Mesenchymal stem cell (in vitro differentiated cells and primary cell): ENCODE measurements at regions not wholly inside any gene's neighbourhood (a gene's known extent, or its start where the extent isn't known, plus 50 kb on each side); places are given as distances from the start of the nearest gene placed in this dataset.

Source experiments
- DNase-seq: peaks from one replicate; pipeline ENCODE4 v3.0.0-alpha.2; 2013
- H2AFZ ChIP-seq: one replicate; pipeline ENCODE4 v1.6.1; 2013; ENCODE audit warnings: low read depth, mild to moderate bottlenecking, control low read depth, inconsistent platforms, low read length, moderate library complexity
- H2AK5ac ChIP-seq: 2 replicates; pipeline ENCODE4 v1.6.1; 2013; ENCODE audit warnings: low read length, moderate library complexity, mild to moderate bottlenecking, inconsistent platforms; ENCODE audit not compliant: severe bottlenecking
- H2BK120ac ChIP-seq: one replicate; pipeline ENCODE4 v1.6.1; 2013; ENCODE audit warnings: low read depth, mild to moderate bottlenecking, inconsistent platforms, low read length, moderate library complexity
- H2BK12ac ChIP-seq, 2 experiments: one replicate each; pipeline ENCODE4 v1.6.1; 2013; ENCODE audit warnings: inconsistent platforms in 2 of 2, low read length in 2 of 2, mild to moderate bottlenecking in 2 of 2, moderate library complexity in 2 of 2, control low read depth in 1 of 2
- H2BK15ac ChIP-seq: one replicate; pipeline ENCODE4 v1.6.1; 2013; ENCODE audit warnings: mild to moderate bottlenecking, low read depth, inconsistent platforms; ENCODE audit not compliant: poor library complexity, severe bottlenecking
- H2BK5ac ChIP-seq: 2 replicates; pipeline ENCODE4 v1.6.1; 2013; ENCODE audit warnings: low read depth, mild to moderate bottlenecking, low read length, control low read depth, inconsistent platforms; ENCODE audit not compliant: poor library complexity, severe bottlenecking
- H3K14ac ChIP-seq, 2 experiments: one replicate each; pipeline ENCODE4 v1.6.1; 2013; ENCODE audit warnings: inconsistent platforms in 2 of 2, low read length in 2 of 2, control low read depth in 1 of 2, mild to moderate bottlenecking in 1 of 2, moderate library complexity in 1 of 2
- H3K18ac ChIP-seq, 2 experiments: one replicate each; pipeline ENCODE4 v1.6.1; 2013; ENCODE audit warnings: inconsistent platforms in 2 of 2, low read length in 2 of 2, control low read depth in 1 of 2, low read depth in 1 of 2, mild to moderate bottlenecking in 1 of 2
- H3K23ac ChIP-seq, 2 experiments: one replicate each; pipeline ENCODE4 v1.6.1; 2013; ENCODE audit warnings: inconsistent platforms in 2 of 2, low read length in 2 of 2, mild to moderate bottlenecking in 2 of 2, moderate library complexity in 2 of 2, control low read depth in 1 of 2
- H3K27ac ChIP-seq: 2 replicates; pipeline ENCODE4 v1.5.1; 2013; ENCODE audit warnings: mild to moderate bottlenecking, moderate library complexity, low read length, control low read depth, inconsistent platforms; ENCODE audit not compliant: poor library complexity, severe bottlenecking
- H3K27me3 ChIP-seq, 2 experiments: 2 replicates each; pipeline versions ENCODE4 v1.6.1 to v1.7.0; 2013; ENCODE audit warnings: low read length in 2 of 2, mild to moderate bottlenecking in 2 of 2, moderate library complexity in 2 of 2, control low read depth in 1 of 2, inconsistent platforms in 1 of 2; ENCODE audit not compliant: control insufficient read depth in 1 of 2, insufficient read depth in 1 of 2
- H3K36me3 ChIP-seq, 2 experiments: 2 replicates each; pipeline versions ENCODE4 v1.6.1 to v1.7.0; 2013; ENCODE audit warnings: low read length in 2 of 2, control low read depth in 1 of 2, inconsistent platforms in 1 of 2, low read depth in 1 of 2, mild to moderate bottlenecking in 1 of 2; ENCODE audit not compliant: insufficient read depth in 2 of 2, control insufficient read depth in 1 of 2
- H3K4ac ChIP-seq, 2 experiments: one replicate each; pipeline ENCODE4 v1.6.1; 2013; ENCODE audit warnings: inconsistent platforms in 2 of 2, low read length in 2 of 2, mild to moderate bottlenecking in 2 of 2, moderate library complexity in 2 of 2, control low read depth in 1 of 2, low read depth in 1 of 2
- H3K4me1 ChIP-seq: 2 replicates; pipeline ENCODE4 v1.6.1; 2013; ENCODE audit warnings: low read depth, low read length, control low read depth; ENCODE audit not compliant: control insufficient read depth, insufficient read depth
- H3K4me2 ChIP-seq: 2 replicates; pipeline ENCODE4 v1.6.1; 2013; ENCODE audit warnings: low read length, mild to moderate bottlenecking, inconsistent platforms; ENCODE audit not compliant: poor library complexity, severe bottlenecking
- H3K4me3 ChIP-seq, 2 experiments: 2 replicates each; pipeline versions ENCODE4 v1.5.1 to v1.7.0; 2013; ENCODE audit warnings: low read length in 2 of 2, mild to moderate bottlenecking in 2 of 2, control low read depth in 1 of 2, low read depth in 1 of 2; ENCODE audit not compliant: insufficient read depth in 1 of 2
- H3K79me1 ChIP-seq: replicated peaks from 2 replicates; pipeline ENCODE4 v1.6.1; 2013; ENCODE audit warnings: mild to moderate bottlenecking, control low read depth, low read length, inconsistent platforms; ENCODE audit not compliant: poor library complexity, severe bottlenecking
- H3K9ac ChIP-seq: 2 replicates; pipeline ENCODE4 v1.7.0; 2013; ENCODE audit warnings: mild to moderate bottlenecking, low read length, moderate library complexity
- H3K9me3 ChIP-seq: 2 replicates; pipeline ENCODE4 v1.7.0; 2013; ENCODE audit warnings: mild to moderate bottlenecking, low read length; ENCODE audit not compliant: control insufficient read depth
- H4K8ac ChIP-seq: one replicate; pipeline ENCODE4 v1.6.1; 2013; ENCODE audit warnings: inconsistent platforms, mild to moderate bottlenecking, low read length, moderate library complexity
- H4K91ac ChIP-seq: one replicate; pipeline ENCODE4 v1.6.1; 2013; ENCODE audit warnings: mild to moderate bottlenecking, low read length, inconsistent platforms
- WGBS: methylation state at CpG from one replicate; pipeline ENCODE4 v1.1.7; 2013; ENCODE audit warnings: mixed read lengths; 5-methylcytosine and 5-hydroxymethylcytosine counted together

- 74% methylated on average over 8 of the region's 9 CpGs for WGBS
- peaks cover 2% of the 10 kb centered on the region for H3K4me1 ChIP-seq
These were observed 164.6 kb downstream of the ENGASE start for GRCh38 chr17:79239205-79239604.

GRCh38 chr17:79237448-79238053 lies 162.9 kb downstream of the ENGASE start:
- Histone ChIP-seq H3K4ac (no peak overlapping the region), H2BK12ac (no peak overlapping the region), H4K91ac (no peak overlapping the region), H3K27ac (no peak overlapping the region), H3K9me3 (no peaks in the 10 kb centered on the region), H2AK5ac (no peak overlapping the region), H2BK120ac (no peak overlapping the region), H3K18ac (no peak overlapping the region), H3K27me3 (peaks cover 0 to 44% of the 10 kb centered on the region in 2 experiments), H3K4me2 (no peak overlapping the region), H3K9ac (no peak overlapping the region), H3K79me1 (no peaks in the 10 kb centered on the region), H2AFZ (peak overlapping the region; percentile 39), H2BK15ac (no peak overlapping the region), H3K4me3 (no peak overlapping the region), H3K23ac (no peak overlapping the region), H3K36me3 (no peaks in the 10 kb centered on the region), H4K8ac (no peak overlapping the region), H3K14ac (peak overlapping the region in 1 of 2 experiments; percentile 41), H2BK5ac (no peak overlapping the region), H3K4me1 (no peaks in the 10 kb centered on the region)
- DNase-seq = no peak
- WGBS = 78% methylated on average over 13 of the region's 13 CpGs

More at GRCh38 chr17:79239205-79239604, 164.6 kb downstream of the ENGASE start:
- Histone ChIP-seq H2BK15ac (no peak overlapping the region), H3K4me3 (no peak overlapping the region), H2BK12ac (no peak overlapping the region), H3K9me3 (no peaks in the 10 kb centered on the region), H3K4me2 (no peak overlapping the region), H3K23ac (no peak overlapping the region), H3K14ac (no peak overlapping the region), H3K9ac (no peak overlapping the region), H3K18ac (no peak overlapping the region), H2AK5ac (no peak overlapping the region), H3K4ac (no peak overlapping the region), H2AFZ (no peak overlapping the region), H3K27ac (no peak overlapping the region), H4K8ac (no peak overlapping the region), H2BK120ac (no peak overlapping the region), H3K36me3 (no peaks in the 10 kb centered on the region), H3K27me3 (peaks cover 0 to 52% of the 10 kb centered on the region in 2 experiments), H2BK5ac (no peak overlapping the region), H4K91ac (no peak overlapping the region), H3K79me1 (no peaks in the 10 kb centered on the region)
- no peak for DNase-seq

GRCh38 chr17:79235808-79236207 lies 161.2 kb downstream of the ENGASE start:
- Histone ChIP-seq H2BK12ac (no peak overlapping the region), H3K27ac (no peak overlapping the region), H4K91ac (no peak overlapping the region), H3K23ac (no peak overlapping the region), H3K36me3 (no peaks in the 10 kb centered on the region), H3K9ac (no peak overlapping the region), H3K4ac (no peak overlapping the region), H2BK5ac (no peak overlapping the region), H3K14ac (no peak overlapping the region), H2AK5ac (no peak overlapping the region), H3K4me3 (no peak overlapping the region), H3K79me1 (no peaks in the 10 kb centered on the region), H2BK15ac (no peak overlapping the region), H3K4me1 (no peaks in the 10 kb centered on the region), H3K4me2 (no peak overlapping the region), H3K27me3 (peaks cover 0 to 35% of the 10 kb centered on the region in 2 experiments), H4K8ac (no peak overlapping the region), H3K18ac (no peak overlapping the region), H2AFZ (no peak overlapping the region), H2BK120ac (no peak overlapping the region), H3K9me3 (no peaks in the 10 kb centered on the region)
- 72% methylated on average over 10 of the region's 10 CpGs for WGBS
- no peak for DNase-seq

GRCh38 chr17:79233916-79234551 lies 159.4 kb downstream of the ENGASE start:
- Histone ChIP-seq H4K8ac (no peak overlapping the region), H3K4me2 (no peak overlapping the region), H3K9me3 (no peaks in the 10 kb centered on the region), H3K4ac (no peak overlapping the region), H3K4me3 (no peak overlapping the region), H3K4me1 (no peaks in the 10 kb centered on the region), H3K14ac (no peak overlapping the region), H2BK5ac (no peak overlapping the region), H3K27ac (no peak overlapping the region), H3K36me3 (no peaks in the 10 kb centered on the region), H2BK12ac (no peak overlapping the region), H3K79me1 (no peaks in the 10 kb centered on the region), H2AK5ac (no peak overlapping the region), H3K23ac (no peak overlapping the region), H3K27me3 (peaks cover 0 to 24% of the 10 kb centered on the region in 2 experiments), H3K18ac (no peak overlapping the region), H2BK15ac (no peak overlapping the region), H4K91ac (no peak overlapping the region), H3K9ac (no peak overlapping the region), H2AFZ (no peak overlapping the region), H2BK120ac (no peak overlapping the region)
- no peak for DNase-seq
- WGBS = 88% methylated on average over 28 of the region's 28 CpGs
